ENCODE measurements at regions not wholly inside any gene's neighbourhood (a gene's known extent, or its start where the extent isn't known, plus 50 kb on each side); places are given as distances from the start of the nearest gene placed in this dataset.
"Not testable (repeated sequence)": the region's sequence is repeated elsewhere in the genome, so short reads cannot be mapped to it uniquely, and the experiment has no call there.

DNA sequence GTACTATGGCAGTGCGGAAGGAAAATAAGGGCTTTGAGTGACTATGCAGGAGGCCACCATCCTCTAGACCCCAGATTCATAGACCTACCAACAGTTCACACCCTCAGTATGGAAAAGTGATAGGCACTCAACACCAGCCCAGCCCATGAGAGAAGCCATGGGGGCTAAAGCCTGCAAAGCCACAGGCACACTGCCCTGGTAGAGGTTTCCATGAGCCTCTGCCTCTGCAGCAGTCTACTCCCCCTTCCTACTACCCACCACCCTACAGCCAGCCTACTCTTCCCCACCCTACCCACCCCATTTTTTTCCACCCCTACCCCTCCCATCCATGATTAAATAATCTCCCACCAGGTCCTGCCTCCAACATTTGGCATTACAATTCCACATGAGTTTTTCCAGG lies 241.9 kb downstream of the CWH43 start:
- 82% methylated on average over 1 of the region's 1 CpG for WGBS (ENCODE audit: low lambda C conversion rate, missing lambda C conversion rate)
- not testable (repeated sequence) for H4K20me1 ChIP-seq (ENCODE audit: insufficient read depth, poor library complexity, severe bottlenecking)

DNA sequence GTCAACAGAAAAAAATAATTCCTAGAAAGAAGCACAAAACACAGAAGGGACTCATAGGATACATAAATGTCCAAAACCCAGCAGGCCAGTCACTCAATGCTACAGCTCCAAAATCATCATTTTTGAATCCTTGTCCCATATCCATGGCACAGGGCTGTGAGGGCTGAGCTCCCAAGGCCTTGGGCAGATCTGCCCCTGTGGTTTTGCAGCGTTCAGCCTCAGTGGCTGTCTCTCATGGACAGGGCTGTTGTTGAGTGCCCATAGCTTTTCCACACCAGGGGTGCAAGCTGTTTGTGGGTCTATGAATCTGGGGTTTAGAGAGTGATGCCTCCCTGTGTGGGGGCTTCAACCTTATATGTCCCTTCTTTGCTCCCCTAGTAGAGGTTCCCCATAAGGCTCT lies 243.2 kb downstream of the CWH43 start:
- not testable (repeated sequence) for H3K4me1 ChIP-seq (ENCODE audit: insufficient read depth); H3K36me3 ChIP-seq (replicated peaks; ENCODE audit: insufficient read depth, low read depth); H3K27me3 ChIP-seq; H3K27ac ChIP-seq; H3K9me2 ChIP-seq (replicated peaks; ENCODE audit: insufficient read depth); H4K20me1 ChIP-seq (ENCODE audit: insufficient read depth, poor library complexity, severe bottlenecking); DNase-seq (ENCODE audit: low spot score); H3K4me2 ChIP-seq; H3K4me3 ChIP-seq; H3K9me3 ChIP-seq (ENCODE audit: low read depth); H2AFZ ChIP-seq; H3K79me2 ChIP-seq
- 45% methylated on average over 1 of the region's 1 CpG for WGBS (ENCODE audit: low lambda C conversion rate, missing lambda C conversion rate)

More for the DNA sequence above, 241.9 kb downstream of the CWH43 start:
- not testable (repeated sequence) for H3K4me2 ChIP-seq; H3K27me3 ChIP-seq; H3K36me3 ChIP-seq (replicated peaks; ENCODE audit: insufficient read depth, low read depth); H3K4me3 ChIP-seq; H2AFZ ChIP-seq; DNase-seq (ENCODE audit: low spot score); H3K4me1 ChIP-seq (ENCODE audit: insufficient read depth); H3K9me2 ChIP-seq (replicated peaks; ENCODE audit: insufficient read depth); H3K79me2 ChIP-seq; H3K9me3 ChIP-seq (ENCODE audit: low read depth); H3K27ac ChIP-seq

DNA sequence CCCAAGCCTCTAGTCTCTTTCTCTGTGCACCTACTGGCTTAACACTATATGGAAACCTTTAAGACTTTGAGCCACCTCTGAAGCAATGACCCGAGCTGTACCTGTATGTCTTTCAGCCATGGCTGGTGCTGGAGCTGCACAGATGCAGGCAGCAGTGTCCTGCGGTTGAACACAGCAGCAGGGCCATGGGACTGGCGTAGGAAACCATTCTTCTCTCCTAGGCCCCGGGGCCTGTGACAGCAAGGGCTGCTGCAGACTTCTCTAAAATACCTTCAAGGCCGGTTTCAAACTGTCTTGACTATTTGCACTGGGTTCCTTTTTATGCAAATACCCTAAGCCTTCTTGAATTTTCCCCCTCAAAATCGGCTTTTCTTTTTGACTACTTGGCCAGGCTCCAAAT lies 243.6 kb downstream of the CWH43 start:
- H2AFZ ChIP-seq; H3K4me3 ChIP-seq; H3K9me2 ChIP-seq (replicated peaks; ENCODE audit: insufficient read depth); H3K4me1 ChIP-seq (ENCODE audit: insufficient read depth); H3K9me3 ChIP-seq (ENCODE audit: low read depth); DNase-seq (ENCODE audit: low spot score); H3K4me2 ChIP-seq; H3K27me3 ChIP-seq; H3K79me2 ChIP-seq; H3K36me3 ChIP-seq (replicated peaks; ENCODE audit: insufficient read depth, low read depth); H3K27ac ChIP-seq; H4K20me1 ChIP-seq (ENCODE audit: insufficient read depth, poor library complexity, severe bottlenecking): not testable (repeated sequence)
- 57% methylated on average over 6 of the region's 6 CpGs for WGBS (ENCODE audit: low lambda C conversion rate, missing lambda C conversion rate)

DNA sequence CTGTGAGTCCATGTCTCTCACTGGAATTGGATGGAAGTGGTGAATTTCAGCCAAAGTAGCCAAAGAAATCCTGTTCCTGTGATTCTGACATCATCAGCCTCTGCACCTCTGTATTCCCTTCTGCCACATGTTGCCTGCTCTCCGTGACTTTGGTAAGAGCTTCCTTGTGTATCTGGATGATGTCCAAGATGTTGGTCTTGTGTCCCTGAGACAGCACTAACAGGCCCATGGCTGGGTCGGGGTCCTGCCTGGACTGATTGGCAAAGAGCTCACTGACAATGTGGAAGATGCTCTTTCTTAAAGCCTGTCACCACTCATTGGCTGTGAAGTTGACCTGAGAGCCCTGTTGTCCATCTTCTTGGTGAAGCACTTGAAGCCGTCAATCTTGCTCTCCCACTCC lies 247.3 kb downstream of the CWH43 start:
- not testable (repeated sequence) for H3K4me2 ChIP-seq; H3K27me3 ChIP-seq; H4K20me1 ChIP-seq (ENCODE audit: insufficient read depth, poor library complexity, severe bottlenecking); H3K9me2 ChIP-seq (replicated peaks; ENCODE audit: insufficient read depth); H3K27ac ChIP-seq; DNase-seq (ENCODE audit: low spot score); H3K9me3 ChIP-seq (ENCODE audit: low read depth); H3K4me3 ChIP-seq; H2AFZ ChIP-seq; H3K79me2 ChIP-seq; H3K36me3 ChIP-seq (replicated peaks; ENCODE audit: insufficient read depth, low read depth); H3K4me1 ChIP-seq (ENCODE audit: insufficient read depth)
- 33% methylated on average over 2 of the region's 3 CpGs for WGBS (ENCODE audit: low lambda C conversion rate, missing lambda C conversion rate)

DNA sequence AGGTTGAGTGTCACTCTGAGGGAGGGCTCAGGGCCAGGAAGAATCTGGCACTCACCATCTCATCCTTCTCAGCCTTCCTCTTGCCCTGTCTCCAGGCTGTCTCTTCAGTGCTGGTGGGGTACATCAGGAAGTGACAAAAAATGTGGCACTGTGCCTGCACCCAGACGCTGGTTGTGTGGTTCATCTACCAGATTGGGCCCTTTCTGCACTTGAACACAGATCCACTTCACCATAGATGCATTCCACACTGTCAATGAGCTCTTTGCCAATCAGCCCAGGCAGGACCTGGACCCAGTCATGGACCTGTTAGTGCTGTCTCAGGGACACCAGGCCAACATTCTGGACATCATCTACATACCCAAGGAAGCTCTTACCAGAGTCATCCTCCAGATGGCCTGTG lies 247.7 kb downstream of the CWH43 start:
- H3K4me2 ChIP-seq; H2AFZ ChIP-seq; H3K9me3 ChIP-seq (ENCODE audit: low read depth); H3K27ac ChIP-seq; H3K36me3 ChIP-seq (replicated peaks; ENCODE audit: insufficient read depth, low read depth); H4K20me1 ChIP-seq (ENCODE audit: insufficient read depth, poor library complexity, severe bottlenecking); H3K27me3 ChIP-seq; H3K4me3 ChIP-seq; H3K4me1 ChIP-seq (ENCODE audit: insufficient read depth); H3K79me2 ChIP-seq; H3K9me2 ChIP-seq (replicated peaks; ENCODE audit: insufficient read depth); DNase-seq (ENCODE audit: low spot score): not testable (repeated sequence)
- 58% methylated on average over 1 of the region's 1 CpG for WGBS (ENCODE audit: low lambda C conversion rate, missing lambda C conversion rate)

DNA sequence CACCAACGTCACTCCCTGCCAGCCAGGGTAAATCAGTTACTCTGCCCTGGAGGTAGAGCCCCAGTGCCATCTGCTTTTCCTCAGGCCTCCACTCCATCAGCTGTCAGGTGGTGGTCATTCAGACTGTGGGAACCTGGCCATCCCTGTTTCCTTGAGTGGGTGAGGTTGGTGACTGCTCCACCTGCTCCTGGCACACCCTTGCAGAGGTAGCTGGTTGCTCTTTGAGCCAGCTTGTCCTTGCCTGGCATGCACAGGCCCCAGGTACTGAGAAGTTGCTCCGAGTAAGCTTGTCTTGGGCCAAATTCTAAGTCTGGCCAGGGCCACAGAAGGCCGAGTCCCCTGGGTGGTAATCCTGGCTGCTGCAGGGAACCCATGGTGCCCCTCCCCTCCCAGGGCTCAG lies 248.3 kb downstream of the CWH43 start:
- not testable (repeated sequence) for H3K4me3 ChIP-seq; H3K4me1 ChIP-seq (ENCODE audit: insufficient read depth); H3K9me2 ChIP-seq (replicated peaks; ENCODE audit: insufficient read depth); H4K20me1 ChIP-seq (ENCODE audit: insufficient read depth, poor library complexity, severe bottlenecking); H3K36me3 ChIP-seq (replicated peaks; ENCODE audit: insufficient read depth, low read depth); H3K79me2 ChIP-seq; DNase-seq (ENCODE audit: low spot score); H3K4me2 ChIP-seq; H2AFZ ChIP-seq; H3K27ac ChIP-seq; H3K27me3 ChIP-seq; H3K9me3 ChIP-seq (ENCODE audit: low read depth)
- WGBS (ENCODE audit: low lambda C conversion rate, missing lambda C conversion rate), result 48% methylated on average over 3 of the region's 3 CpGs

DNA sequence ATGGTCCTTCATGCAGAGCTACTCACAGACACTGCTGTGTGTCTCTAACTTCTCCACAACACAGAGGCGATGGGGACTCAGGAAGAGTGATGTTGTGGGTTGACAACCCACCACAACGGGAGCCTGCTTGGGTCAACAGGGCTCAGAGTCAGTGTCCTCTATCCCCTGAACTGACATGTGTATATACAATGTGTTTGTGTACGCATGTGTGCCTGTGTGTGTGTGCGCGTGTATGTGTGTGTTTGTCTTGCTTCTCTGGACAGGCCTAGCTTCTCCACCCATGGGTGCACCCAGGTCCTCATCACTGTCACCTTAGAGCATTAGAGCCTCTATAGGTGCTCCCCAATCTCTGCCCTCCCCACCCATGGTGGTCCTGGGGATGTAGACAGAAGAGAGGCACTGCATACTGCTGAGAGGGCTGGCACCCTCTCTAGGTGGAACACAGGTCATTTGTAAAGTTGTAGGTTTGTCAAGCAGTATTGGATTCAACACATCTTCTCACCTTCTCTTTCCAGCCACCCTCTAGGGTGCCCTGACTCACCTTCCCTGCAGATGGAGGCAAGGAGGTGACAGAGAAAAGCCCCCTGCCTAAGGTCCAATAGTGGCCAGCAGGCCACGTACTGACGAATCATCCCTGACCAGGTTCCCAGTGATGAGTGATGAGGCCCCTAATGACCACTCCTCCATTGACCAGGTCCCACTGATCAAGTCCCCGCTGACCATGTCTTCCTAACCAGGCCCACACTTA lies 249.5 kb downstream of the CWH43 start:
- not testable (repeated sequence) for H3K9me2 ChIP-seq (replicated peaks; ENCODE audit: insufficient read depth); H2AFZ ChIP-seq; DNase-seq (ENCODE audit: low spot score); H4K20me1 ChIP-seq (ENCODE audit: insufficient read depth, poor library complexity, severe bottlenecking); H3K4me2 ChIP-seq; H3K4me3 ChIP-seq; H3K79me2 ChIP-seq; H3K27me3 ChIP-seq; H3K36me3 ChIP-seq (replicated peaks; ENCODE audit: insufficient read depth, low read depth); H3K9me3 ChIP-seq (ENCODE audit: low read depth); H3K4me1 ChIP-seq (ENCODE audit: insufficient read depth); H3K27ac ChIP-seq
- WGBS (ENCODE audit: low lambda C conversion rate, missing lambda C conversion rate), result 61% methylated on average over 8 of the region's 8 CpGs

DNA sequence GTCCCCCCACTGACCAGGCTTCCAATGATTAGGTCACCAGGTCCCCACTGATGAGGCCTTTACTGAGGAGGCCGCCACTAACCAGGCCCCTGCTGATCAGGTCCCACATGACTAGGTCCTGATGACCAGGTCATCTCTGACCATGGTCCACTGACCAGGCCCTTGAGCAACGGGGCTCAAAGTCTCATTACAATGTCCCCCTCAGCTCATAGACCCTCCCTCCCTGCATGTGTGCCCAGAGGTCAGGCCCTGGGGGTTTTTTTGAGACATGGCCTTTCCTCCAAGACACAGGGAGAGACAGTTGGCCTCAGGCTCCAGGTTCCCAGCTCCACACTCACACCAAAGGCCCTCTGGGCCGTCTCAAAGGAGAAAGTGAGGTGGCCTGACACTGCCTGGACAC lies 250.4 kb downstream of the CWH43 start:
- not testable (repeated sequence) for H3K36me3 ChIP-seq (replicated peaks; ENCODE audit: insufficient read depth, low read depth); H3K4me1 ChIP-seq (ENCODE audit: insufficient read depth); H3K9me3 ChIP-seq (ENCODE audit: low read depth); H4K20me1 ChIP-seq (ENCODE audit: insufficient read depth, poor library complexity, severe bottlenecking); H3K9me2 ChIP-seq (replicated peaks; ENCODE audit: insufficient read depth); H3K4me3 ChIP-seq; H3K79me2 ChIP-seq; DNase-seq (ENCODE audit: low spot score); H3K27me3 ChIP-seq; H2AFZ ChIP-seq; H3K4me2 ChIP-seq; H3K27ac ChIP-seq
- WGBS (ENCODE audit: low lambda C conversion rate, missing lambda C conversion rate), result 32% methylated on average over 3 of the region's 3 CpGs

DNA sequence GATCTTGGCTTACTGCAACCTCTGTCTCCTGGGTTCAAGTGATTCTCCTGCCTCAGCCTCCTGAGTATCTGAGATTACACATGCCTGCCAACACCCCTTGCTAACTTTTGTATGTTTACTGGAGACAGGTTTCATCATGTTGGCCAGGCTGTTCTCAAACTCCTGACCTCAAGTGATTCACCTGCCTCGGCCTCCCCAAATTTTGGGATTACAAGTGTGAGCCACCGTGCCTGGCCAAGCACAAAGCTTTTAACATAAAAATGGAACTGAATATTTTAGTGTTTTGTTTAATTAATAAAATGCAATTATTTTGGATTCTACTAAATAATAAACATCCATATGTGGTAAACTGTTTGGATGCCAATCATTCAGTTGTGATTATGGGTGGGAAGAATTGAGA lies 255.2 kb downstream of the CWH43 start:
- H4K20me1 ChIP-seq (ENCODE audit: insufficient read depth, poor library complexity, severe bottlenecking); H3K4me2 ChIP-seq; H3K79me2 ChIP-seq; H3K36me3 ChIP-seq (replicated peaks; ENCODE audit: insufficient read depth, low read depth); DNase-seq (ENCODE audit: low spot score); H2AFZ ChIP-seq; H3K27me3 ChIP-seq; H3K4me3 ChIP-seq; H3K9me3 ChIP-seq (ENCODE audit: low read depth); H3K9me2 ChIP-seq (replicated peaks; ENCODE audit: insufficient read depth); H3K4me1 ChIP-seq (ENCODE audit: insufficient read depth); H3K27ac ChIP-seq: not testable (repeated sequence)
- 67% methylated on average over 2 of the region's 2 CpGs for WGBS (ENCODE audit: low lambda C conversion rate, missing lambda C conversion rate)

Data from hepatocyte (in vitro differentiated cells).